HG03139 (cell line): ENCODE measurements at regions not wholly inside any gene's neighbourhood (a gene's known extent, or its start where the extent isn't known, plus 50 kb on each side); places are given as distances from the start of the nearest gene placed in this dataset.
A peak's percentile ranks its signal among the peaks of the same experiment; 100 is the strongest.
"Not testable (repeated sequence)": the region's sequence is repeated elsewhere in the genome, so short reads cannot be mapped to it uniquely, and the experiment has no call there.

Source experiments
- ATAC-seq: cut with Tn5 transposase; IDR thresholded peaks from one replicate; pipeline ENCODE4 v1.9.1; 2021; ENCODE audit not compliant: unreplicated experiment

DNA sequence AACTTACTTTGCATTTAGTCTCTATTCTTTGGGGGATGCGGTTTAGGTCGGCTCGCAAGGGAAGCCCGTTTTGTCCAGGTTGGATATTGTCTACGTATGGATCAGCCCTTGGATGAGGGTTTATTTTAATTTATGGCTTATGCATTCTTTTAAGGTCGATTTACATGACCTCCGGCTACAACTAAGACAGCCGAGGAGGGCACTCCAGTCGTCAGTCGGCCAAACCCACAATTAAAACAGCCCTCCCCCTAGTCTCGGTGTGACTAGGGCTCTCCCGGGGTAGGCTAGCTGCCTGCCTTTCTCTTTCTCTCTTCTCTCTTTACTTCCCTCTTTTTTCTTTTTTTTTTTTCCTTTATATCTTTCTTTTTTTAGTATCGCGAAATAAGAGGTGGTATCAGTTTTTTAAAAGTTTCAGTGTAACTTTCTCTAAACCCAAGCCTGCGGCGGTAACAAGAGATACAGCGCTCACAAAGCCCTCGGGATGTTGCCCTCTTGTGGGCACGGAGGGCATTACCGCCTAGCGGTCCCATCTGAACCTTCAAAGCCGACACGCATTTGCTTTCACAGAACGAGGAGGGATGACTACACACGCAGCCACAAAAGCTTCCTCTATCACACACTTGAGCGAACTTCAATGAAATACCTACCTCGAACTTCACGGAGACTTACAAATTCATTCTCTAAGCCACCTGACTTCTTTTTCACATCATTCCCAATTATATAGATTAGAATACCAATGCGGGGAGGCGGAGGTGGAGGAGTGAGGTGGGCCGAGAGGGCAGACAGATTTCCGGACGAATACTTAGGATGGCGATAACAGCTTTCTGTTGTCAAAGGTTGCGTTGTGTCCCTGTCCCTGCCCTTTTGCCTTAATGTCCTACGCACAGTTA, 132.3 kb upstream of the C11orf58 start:
- ATAC-seq = peak; percentile 93

DNA sequence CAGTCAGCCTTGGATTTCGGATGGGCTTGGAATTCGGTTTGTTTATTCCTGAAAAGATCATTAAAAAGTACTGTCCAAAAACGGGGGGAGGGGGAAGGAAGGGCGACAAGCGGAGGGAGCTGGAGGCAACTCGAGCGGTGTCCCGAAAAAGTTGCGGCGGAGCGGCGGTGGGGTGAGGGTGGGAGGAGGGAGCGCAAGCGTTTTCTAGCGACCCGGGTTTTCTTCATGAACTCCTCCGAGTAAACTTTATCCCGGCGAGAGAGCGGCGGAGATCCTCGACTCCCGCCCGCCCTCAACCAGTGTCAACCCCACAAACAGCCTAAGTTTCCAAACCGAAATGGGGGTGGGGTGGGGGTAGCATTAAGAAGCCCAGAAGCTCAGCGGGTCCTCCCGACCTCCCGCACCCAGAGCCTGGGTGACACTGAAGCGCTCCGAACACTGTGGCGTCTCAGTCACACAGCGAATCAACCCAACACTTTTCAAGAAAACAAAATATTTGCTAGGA, 133.0 kb upstream of the C11orf58 start:
- ATAC-seq = no peak

DNA sequence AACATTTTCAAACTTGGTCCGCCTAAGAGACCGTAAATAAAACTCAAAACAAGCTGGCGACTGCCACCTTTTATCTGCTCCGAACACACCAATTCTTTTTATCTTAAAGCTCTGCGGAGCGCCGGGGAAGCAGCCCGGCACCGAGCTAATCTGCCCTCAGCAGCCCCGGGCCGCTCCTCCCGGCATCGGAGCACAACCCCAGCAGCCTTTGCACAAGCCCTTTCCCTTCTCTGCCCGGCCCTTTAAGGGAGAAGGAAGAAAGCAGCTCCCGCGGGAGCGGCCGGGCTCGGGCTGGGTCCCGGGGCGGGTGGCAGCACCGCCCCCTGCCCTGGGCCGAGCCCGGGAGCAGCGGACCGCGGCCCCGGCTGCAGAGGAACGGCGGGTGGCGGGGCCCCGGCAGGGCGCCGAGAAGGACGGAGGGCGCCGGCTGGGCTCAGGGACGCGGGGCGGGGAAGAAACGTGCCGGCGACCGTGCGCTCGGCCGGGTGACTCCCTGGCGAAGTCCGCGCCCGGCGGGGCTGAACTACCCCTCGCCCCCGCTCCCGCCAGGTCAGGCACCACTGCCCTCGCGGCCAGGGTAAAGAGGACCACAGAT, 133.6 kb upstream of the C11orf58 start:
- no peak for ATAC-seq

DNA sequence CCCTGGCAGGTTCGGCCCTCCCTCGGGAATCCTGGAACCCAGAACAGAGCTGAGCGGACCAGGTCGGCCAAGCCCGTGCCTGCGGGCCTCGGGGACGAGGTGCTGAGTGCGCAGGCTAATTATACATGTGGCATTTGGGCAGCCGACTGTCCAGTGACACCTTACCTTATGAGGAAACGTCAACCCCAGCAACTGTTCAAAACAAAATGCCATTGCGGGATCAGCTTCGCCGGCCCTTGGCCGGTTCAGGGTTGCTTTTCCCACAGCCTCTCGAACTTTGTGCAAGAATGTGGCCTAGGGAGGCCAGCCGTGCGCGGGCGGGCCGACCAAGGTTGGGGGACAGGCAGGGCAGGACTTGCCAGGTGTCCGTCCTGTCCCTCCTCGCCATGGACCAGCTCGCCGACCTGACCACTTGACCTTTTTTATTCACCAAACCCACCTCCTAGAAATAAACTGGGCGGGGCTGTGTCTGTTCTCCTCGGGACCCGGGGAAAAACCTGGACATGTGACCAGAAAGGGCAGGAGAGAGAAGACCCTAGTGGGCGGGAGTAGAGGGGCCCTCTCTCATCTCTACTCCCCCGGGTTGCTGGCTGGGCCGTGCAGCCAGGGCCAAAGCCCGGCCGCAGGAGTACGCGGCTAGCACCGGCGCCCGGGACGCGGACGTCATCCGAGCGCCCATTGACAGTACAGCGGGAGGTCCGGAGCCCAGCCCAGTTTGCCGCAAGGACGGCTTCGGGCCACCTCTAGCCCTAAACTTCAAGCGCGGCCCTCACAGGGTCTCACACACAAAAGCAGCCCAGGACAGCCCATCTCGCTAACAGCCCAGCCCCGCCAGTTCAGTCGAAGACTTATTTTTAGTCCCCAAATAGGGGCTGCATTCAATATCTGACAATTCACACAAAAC, 134.3 kb upstream of the C11orf58 start:
- ATAC-seq = no peak

DNA sequence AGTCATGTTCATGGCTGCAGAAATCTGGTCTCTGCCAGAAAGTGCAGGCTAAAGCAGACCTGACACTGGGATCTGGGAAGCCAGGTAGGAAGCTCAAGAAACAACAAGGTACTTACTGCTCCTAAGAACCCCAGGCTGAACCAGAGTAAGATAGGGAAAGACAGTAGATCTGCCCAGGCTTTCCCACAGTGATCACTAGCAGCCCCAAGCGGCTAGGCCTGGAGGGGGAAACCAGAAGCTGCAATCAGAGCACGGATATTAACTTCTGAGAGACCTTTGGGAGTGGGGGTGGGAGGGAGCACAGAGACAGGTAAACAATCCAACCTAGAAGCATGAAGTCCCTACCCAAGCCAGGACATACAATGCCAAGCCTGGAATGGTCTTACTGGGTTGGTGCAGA, 135.2 kb upstream of the C11orf58 start:
- no peak for ATAC-seq

DNA sequence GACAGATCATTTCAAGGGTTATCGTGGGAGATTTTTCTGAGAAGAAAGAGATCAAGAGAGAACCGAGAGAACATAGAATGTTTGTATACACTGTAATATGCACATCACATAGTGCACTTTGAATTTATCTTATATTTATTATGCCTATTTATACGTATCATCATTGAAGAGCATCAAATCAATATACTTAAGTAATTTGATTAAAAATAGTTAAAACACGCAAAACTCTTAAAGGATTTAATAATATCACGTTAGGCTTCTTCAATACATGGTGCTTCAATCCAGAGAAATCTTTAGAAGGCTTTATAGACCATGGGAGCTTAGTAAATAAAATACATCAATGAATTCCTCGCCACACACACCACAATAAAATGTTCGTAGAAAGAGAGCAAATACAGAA, 139.5 kb upstream of the C11orf58 start:
- no peak for ATAC-seq

DNA sequence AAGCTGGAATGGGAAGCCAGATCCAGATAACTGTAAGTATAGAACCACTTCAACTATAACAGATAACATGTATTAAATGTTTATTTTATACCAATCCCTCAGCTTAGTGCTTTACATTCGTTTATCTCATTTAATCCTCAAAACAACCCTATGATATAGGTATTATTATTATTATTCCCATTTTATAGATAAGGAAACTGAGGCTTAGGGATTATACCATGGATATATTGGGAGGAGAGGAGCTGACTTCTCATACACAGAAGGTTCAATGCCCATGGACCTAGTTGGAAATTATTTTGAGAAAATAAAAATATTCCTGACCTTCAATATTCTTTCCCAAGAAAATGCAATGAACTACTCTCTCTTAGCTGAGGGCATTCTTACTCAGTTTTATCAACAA, 140.4 kb upstream of the C11orf58 start:
- no peak for ATAC-seq

DNA sequence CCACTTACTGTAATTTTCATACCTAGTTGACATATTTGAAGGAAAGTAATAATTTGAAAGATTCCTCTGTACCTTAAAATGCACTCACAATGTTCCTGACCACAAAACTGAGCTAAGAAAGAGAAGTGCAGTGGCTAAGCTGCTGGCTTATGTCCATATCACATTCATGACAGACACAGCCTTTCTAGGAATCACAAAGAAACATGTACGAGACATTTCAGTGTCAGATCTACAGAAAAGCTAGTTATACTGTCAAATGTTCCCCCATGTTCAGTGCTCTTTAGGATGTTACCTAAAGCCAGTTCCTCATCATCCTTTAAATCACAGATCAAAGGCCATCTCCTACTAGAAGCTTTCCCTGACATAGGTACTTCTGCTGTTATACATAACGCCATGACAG, 142.2 kb upstream of the C11orf58 start:
- no peak for ATAC-seq

DNA sequence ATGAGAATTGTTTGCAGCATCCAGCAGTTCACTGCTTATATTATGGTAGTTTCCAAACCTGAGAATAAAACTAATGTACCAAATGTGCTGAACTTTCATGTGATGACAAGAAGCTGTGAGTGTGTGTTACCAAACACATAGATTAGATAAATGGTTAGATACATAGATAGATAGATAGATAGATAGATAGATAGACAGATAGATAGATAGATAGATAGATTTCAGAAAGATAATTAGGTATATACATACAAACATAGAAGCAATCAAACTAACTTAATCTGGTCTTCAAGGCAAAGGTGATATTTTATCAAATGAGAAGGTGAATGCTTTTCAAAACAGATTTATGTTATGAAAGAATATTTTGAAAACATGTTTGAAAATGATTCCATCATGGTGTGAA, 147.3 kb upstream of the C11orf58 start:
- no peak for ATAC-seq

DNA sequence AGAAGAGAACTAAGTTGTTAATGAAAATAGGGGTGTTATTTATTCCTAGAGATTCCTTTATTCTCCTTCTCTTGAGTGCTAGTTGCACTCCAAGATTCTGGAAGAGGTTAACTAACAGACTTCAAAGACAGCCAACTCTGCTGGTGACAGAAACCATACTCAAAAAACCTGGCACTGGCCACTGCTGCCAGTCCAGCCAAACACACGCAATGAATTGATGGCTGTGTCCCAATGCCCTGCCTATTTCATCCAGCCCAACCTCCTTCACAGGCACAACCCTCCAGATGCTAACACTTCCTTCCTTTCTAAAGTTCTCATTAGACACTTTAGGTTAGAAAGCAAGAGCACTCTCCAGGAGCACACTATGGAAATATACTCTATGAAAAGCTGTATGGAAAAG, 150.8 kb upstream of the C11orf58 start:
- no peak for ATAC-seq

DNA sequence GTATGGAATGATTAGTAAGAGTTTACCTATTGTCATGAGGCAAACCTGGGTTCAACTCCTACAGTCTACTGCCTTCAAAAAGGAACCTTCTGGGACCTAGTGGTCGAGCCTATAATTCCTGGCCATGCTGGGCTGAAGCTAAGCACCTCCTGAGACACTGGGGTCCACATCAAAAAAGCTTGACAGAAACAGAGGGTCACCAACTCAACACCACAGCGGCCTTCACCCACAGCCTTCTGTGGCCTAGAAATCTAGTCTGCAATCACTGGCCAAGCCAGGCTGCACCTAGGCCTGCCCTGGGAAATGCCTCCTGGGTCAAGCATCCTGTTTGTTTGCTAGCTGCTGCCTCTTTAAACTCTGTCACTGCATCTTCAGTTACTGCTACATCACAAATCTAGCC, 153.9 kb upstream of the C11orf58 start:
- no peak for ATAC-seq

DNA sequence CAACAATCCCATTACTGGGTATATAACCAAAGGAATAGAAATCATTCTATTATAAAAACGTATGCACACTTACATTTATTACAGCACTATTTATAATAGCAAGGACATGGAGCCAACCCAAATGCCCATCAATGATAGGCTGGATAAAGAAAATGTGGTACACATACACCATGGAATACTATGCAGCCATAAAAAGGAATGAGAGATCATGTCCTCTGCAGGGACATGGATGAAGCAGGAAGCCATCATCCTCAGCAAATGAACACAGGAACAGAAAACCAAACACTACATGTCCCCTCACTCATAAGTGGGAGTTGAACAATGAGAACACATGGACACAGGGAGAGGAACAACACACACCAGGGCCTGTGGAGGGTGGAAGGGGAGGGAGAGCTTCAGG, 157.4 kb upstream of the C11orf58 start:
- not testable (repeated sequence) for ATAC-seq

DNA sequence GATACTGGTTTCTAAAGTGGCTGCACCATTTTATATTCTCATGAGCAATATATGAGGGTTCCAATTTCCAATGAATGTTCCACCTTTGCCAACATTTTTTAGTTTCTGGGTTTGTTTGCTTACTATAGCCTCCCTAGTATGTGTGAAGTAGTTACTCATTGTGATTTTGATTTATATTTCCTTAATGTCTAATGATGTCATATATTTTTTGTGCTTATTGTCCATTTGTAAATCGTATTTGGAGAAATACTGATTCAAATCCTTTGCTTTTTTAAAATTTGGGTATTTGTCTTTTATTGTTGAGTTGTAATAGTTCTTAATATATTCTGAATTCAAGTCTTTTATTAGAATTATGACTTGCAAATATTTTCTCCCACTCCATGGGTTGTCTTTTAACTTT, 161.0 kb upstream of the C11orf58 start:
- no peak for ATAC-seq

DNA sequence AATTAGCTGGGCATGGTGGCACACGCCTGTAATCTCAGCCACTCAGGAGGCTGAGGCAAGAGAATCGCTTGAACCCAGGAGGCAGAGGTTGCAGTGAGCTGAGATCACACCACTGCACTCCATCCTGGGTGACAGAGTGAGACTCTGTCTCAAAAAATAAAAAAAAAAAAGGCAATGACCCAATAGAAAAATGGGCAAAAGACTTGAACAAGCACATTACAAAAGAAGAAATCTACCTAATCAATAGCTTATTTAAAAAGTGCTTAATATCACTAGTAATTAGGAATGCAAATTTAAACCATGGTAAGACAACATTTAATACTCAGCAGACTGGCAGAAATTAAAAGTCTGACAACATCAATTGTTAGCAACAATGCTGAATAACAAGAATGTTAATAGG, 163.6 kb upstream of the C11orf58 start:
- ATAC-seq = not testable (repeated sequence)

DNA sequence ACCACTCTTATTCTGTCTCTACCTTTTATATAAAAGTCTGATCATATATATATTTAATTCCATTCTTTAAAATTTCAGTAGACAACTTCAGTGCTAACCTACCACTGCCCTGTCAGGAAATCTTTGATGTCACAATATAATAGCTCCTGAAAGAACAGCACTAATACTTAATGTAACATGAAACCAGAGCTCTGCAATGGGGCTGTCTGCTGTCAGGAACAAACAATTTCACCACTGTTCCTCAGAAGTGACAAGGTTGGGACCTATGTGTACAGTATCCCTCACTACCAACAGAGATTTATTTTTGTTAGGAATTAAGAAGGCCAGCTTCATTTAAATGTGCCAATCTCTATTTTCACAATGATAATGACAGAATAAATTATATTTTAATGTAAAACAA, 165.5 kb upstream of the C11orf58 start:
- ATAC-seq = no peak

DNA sequence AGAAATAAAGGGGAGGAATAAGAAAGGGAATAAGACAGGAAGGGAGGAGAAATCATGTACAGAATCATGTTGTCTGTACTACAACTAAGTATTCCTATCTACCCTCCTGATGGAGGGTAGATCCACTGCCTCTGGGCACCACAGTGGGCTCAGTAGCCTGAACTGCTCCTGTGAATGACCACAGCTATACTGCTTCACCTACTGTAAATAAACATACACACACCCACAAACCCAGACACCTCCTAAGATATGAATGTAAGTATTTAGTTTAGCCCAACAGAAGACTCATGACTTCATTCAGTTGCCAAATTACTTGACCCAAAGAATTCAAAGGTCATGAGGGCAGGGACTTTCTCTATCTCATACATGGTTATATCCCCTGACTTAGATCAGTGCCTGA, 177.3 kb upstream of the C11orf58 start:
- ATAC-seq = no peak

DNA sequence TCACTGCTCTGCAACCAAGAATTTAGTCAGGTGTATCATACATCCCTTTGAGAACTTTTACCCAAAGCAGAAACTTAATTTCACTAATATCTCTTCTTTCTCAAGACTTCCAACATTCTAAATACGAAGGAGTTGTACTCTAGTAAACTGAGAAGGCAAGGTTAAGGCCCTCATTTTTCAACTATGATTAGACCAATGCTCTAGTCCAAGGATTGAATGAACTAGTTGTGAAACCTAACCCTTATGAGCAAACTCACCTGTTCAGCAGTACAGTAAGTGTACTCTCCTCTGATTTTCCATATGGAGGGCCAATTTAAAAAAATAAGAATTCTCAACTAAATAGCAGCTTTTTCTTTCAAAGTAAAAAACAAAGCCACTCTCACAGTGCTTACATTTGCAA, 180.0 kb upstream of the C11orf58 start:
- no peak for ATAC-seq

DNA sequence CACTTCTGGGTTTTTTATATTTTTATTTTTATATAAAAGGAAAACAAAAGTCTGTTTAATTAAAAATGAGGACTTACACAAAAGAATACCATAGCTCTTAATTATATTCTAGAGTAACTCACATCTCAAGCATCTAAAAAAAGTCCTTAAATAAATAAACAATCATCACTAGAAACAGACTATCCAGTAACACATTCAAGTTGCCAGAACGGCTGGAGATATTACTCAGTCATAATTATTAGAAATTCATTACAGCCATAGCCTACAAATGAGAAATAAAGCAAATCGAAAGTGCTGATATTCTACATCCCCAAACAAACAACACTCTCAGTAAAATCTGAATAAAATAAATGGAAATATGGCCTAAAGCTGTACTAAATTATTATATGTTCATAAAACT, 182.5 kb upstream of the C11orf58 start:
- no peak for ATAC-seq

DNA sequence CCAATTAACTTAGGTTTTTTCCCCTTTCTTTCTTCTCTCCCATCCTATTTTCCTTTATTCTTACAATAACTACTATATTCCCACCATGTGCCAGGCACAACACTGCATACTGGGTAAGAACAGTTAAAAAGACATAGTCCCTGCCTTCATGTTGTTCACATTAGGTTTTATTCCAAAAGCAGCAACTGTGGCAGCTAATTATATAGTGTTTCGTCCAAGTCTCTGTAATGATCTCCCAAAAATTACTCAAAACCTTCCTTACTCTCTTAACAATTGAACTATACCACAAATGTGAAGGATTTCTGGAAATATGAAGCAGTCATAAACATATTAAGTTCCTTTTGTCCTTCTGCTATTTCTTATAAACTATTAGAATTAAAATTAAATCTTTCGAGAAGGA, 184.1 kb upstream of the C11orf58 start:
- no peak for ATAC-seq

DNA sequence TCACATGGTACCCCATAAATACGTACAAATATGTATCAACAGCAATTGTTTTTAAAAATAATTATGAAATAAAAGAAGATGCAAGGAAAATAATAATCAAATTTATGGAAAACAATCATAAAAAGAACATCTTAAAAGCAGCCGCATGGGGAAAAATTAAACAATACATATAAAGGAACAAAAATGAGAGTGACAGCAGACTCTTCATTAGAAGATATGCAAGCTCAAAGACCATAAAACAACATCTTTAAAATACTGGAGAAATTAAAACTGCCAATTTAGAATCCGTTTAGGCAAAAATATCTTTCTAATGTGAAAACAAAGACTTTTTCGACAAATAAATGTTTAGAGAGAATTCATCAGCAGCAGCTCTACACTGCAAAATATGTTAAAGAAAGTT, 190.6 kb upstream of the C11orf58 start:
- no peak for ATAC-seq

DNA sequence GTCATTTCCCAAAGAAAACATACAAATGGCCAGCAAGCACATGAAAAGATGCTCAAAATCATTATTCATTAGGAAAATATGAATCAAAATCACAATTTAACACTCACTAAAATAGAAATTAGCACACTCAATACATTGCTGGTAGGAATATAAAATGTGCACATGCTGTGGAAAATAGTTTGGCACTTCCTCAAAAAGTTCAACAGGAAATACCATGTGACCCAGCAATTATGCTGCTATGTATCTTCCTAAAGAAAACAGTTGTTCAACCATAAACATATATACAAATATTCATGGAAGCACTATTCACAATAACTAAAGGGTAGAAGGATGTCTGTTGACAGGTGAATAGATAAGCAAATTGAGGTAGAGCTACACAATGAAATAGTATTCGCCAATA, 187.3 kb upstream of the SOX6 start:
- ATAC-seq = no peak

DNA sequence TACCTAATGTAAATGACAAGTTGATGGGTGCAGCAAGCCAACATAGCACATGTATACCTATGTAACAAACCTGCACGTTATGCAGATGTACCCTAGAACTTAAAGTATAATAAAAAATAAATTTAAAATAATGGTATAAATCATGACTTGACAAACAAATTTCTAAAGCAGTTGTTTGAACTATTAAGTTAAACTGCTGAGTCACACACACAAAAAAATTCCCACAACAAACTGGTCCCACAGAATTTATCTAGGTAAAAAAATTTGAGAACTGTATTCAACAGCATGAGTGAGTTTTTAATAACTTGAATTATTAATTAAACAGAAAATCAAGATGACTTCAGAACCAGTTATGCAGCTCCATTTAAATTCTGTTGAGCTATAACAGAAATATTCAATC, 186.0 kb upstream of the SOX6 start:
- no peak for ATAC-seq
